HepG2 (cell line): ENCODE measurements at regions not wholly inside any gene's neighbourhood (a gene's known extent, or its start where the extent isn't known, plus 50 kb on each side); places are given as distances from the start of the nearest gene placed in this dataset.

Experiments used
- ATAC-seq: fragments of 200-7000 bp; cut with Tn5 transposase; 3 replicates; pipeline ENCODE4 v1.9.1; 2020; ENCODE audit warnings: mild to moderate bottlenecking, moderate library complexity
- BruUV-seq: library from RNA; stranded (reverse); fragments of 400-500 nt; replicated peaks from 2 replicates; lab custom pipeline; 2021; lab: Mats Ljungman, UMichigan
- CTCF ChIA-PET: fragments of 300-600 bp; formaldehyde crosslinking; extraction: SDS; loops from one replicate; lab custom pipeline; 2021; ENCODE audit warnings: low total read pairs, inconsistent platforms, low intra/inter-chr PET ratio; lab: Yijun Ruan, JAX
- POLR2A ChIA-PET: fragments of 350-600 bp; sonication (Branson Sonifier 250); formaldehyde crosslinking; loops from one replicate; lab custom pipeline; 2020; ENCODE audit warnings: antibody characterized with exemption, inconsistent platforms; lab: Yijun Ruan, JAX
- DNase-seq: peaks from one replicate; pipeline ENCODE4 v3.0.0-alpha.2; 2015; ENCODE audit warnings: low spot score
- FAIRE-seq: peaks from 3 replicates; lab custom pipeline; 2011; peaks lifted over from hg19 to GRCh38; lab: Jason Lieb, UNC
- H2AFZ ChIP-seq: one replicate; pipeline ENCODE4 v1.6.1; 2011; ENCODE audit warnings: low read length, inconsistent platforms
- H3K27ac ChIP-seq: fragments of 300-600 bp; 3 replicates; pipeline ENCODE4 v1.8.0; 2011; ENCODE audit warnings: mixed run types, mild to moderate bottlenecking, mixed read lengths, low read length, inconsistent platforms; ENCODE audit not compliant: insufficient read depth; ENCODE audit errors: extremely low read length
- H3K27me3 ChIP-seq, 2 experiments: fragments of 200-600 bp in 1 of 2; 2 replicates in 1 of 2; 3 replicates in 1 of 2; pipeline versions ENCODE4 v1.6.0 to v1.8.0; 2011; ENCODE audit warnings: low read length in 2 of 2, mild to moderate bottlenecking in 2 of 2, moderate library complexity in 2 of 2, inconsistent platforms in 1 of 2; ENCODE audit not compliant: insufficient read depth in 2 of 2, control insufficient read depth in 1 of 2
- H3K36me3 ChIP-seq, 2 experiments: fragments of 200-600 bp in 1 of 2; replicated peaks in 1 of 2; 2 replicates in 1 of 2; 3 replicates in 1 of 2; pipeline versions ENCODE4 v1.5.1 to v1.8.0; 2011; ENCODE audit warnings: low read length in 2 of 2, inconsistent platforms in 1 of 2; ENCODE audit not compliant: insufficient read depth in 2 of 2, control insufficient read depth in 1 of 2
- H3K4me1 ChIP-seq: 2 replicates; pipeline ENCODE4 v1.5.1; 2012; ENCODE audit warnings: low read length, inconsistent platforms; ENCODE audit not compliant: insufficient read depth
- H3K4me2 ChIP-seq: 2 replicates; pipeline ENCODE4 v1.6.0; 2011; ENCODE audit warnings: low read depth, low read length, inconsistent platforms
- H3K4me3 ChIP-seq, 3 experiments: fragments of 200-600 bp in 1 of 3; sonication (generic), shearing (Covaris generic) in 1 of 3; replicated peaks in 1 of 3; 2 replicates each; pipeline ENCODE4 v1.5.1; 2011 to 2016; ENCODE audit warnings: low read length in 3 of 3, inconsistent platforms in 2 of 3, low read depth in 2 of 3, mild to moderate bottlenecking in 2 of 3, control low read depth in 1 of 3, mixed read lengths in 1 of 3; ENCODE audit not compliant: insufficient read depth in 1 of 3
- H3K79me2 ChIP-seq: one replicate; pipeline ENCODE4 v1.6.1; 2011; ENCODE audit warnings: low read length, inconsistent platforms; ENCODE audit not compliant: insufficient read depth
- H3K9ac ChIP-seq: 2 replicates; pipeline ENCODE4 v1.6.0; 2011; ENCODE audit warnings: mild to moderate bottlenecking, low read depth, low read length, inconsistent platforms; ENCODE audit not compliant: insufficient read depth
- H3K9me3 ChIP-seq: 2 replicates; pipeline ENCODE4 v1.5.1; 2012; ENCODE audit warnings: mild to moderate bottlenecking, low read length
- H4K20me1 ChIP-seq: 2 replicates; pipeline ENCODE4 v1.6.0; 2011; ENCODE audit warnings: inconsistent platforms, mild to moderate bottlenecking, low read length, moderate library complexity; ENCODE audit not compliant: insufficient read depth
- SALL1 ChIP-seq: sonication (generic); formaldehyde crosslinking; IDR thresholded peaks from 2 replicates; pipeline ENCODE4 v1.8.0; 2022; ENCODE audit warnings: mild to moderate bottlenecking, missing genetic modification reagents
- ZBTB10 ChIP-seq: sonication (generic); formaldehyde crosslinking; IDR thresholded peaks from 2 replicates; pipeline ENCODE4 v1.4.0; 2020; ENCODE audit warnings: missing genetic modification reagents, borderline replicate concordance
- ZBTB21 ChIP-seq: sonication (generic); formaldehyde crosslinking; IDR thresholded peaks from 2 replicates; pipeline ENCODE4 v1.4.0; 2020; ENCODE audit warnings: missing genetic modification reagents
- WGBS: methylation state at CpG from one replicate; pipeline ENCODE4 v1.1.6; 2017; ENCODE audit warnings: low lambda C conversion rate; 5-methylcytosine and 5-hydroxymethylcytosine counted together
- in situ Hi-C: cut with HindIII; loops from 2 replicates; pipeline ENCODE4 v1.10.0; 2017; ENCODE audit warnings: low pct_unique_long_range_greater_than_20kb; ENCODE audit not compliant: extremely low pct_ligation_motif_present
- intact Hi-C: fragments of 100-400 bp; cut with micrococcal nuclease; formaldehyde crosslinking; loops from one replicate; pipeline ENCODE4 v1.10.0; 2022; ENCODE audit not compliant: unreplicated experiment
- TF ChIP-seq, protein P1 (sequence below): conservative IDR thresholded peaks from 2 replicates; pipeline ENCODE4 v1.6.1; 2018; ENCODE audit warnings: missing genetic modification reagents

- TF ChIP-seq, protein P1, sequence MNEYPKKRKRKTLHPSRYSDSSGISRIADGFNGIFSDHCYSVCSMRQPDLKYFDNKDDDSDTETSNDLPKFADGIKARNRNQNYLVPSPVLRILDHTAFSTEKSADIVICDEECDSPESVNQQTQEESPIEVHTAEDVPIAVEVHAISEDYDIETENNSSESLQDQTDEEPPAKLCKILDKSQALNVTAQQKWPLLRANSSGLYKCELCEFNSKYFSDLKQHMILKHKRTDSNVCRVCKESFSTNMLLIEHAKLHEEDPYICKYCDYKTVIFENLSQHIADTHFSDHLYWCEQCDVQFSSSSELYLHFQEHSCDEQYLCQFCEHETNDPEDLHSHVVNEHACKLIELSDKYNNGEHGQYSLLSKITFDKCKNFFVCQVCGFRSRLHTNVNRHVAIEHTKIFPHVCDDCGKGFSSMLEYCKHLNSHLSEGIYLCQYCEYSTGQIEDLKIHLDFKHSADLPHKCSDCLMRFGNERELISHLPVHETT (CRISPR knock-in tag): no peak
- no peak for TF ChIP-seq ZBTB21 (CRISPR knock-in tag)
- no peak for TF ChIP-seq SALL1 (CRISPR knock-in tag)
- no peak for TF ChIP-seq ZBTB10 (CRISPR knock-in tag)
- no peak overlapping the region for H2AFZ ChIP-seq
- no peaks in the 10 kb centered on the region for H3K36me3 ChIP-seq
- DNase-seq: no peak
- peaks cover 5 to 15% of the 10 kb centered on the region in 2 experiments; a peak in 4 of 5 replicates for H3K27me3 ChIP-seq
- in situ Hi-C loops (no loop called here), intact Hi-C loops (no loop called here)
- FAIRE-seq: no peak
- 58% methylated on average over 19 of the region's 31 CpGs for WGBS
- no peaks in the 10 kb centered on the region for H3K4me1 ChIP-seq
- H3K9ac ChIP-seq: no peak overlapping the region
- H3K27ac ChIP-seq: no peak overlapping the region
- ChIA-PET POLR2A (no interaction called here), CTCF (no interaction called here)
- ATAC-seq: peak; percentile 49
- no peaks in the 10 kb centered on the region for H4K20me1 ChIP-seq
- no peaks in the 10 kb centered on the region for H3K9me3 ChIP-seq
- no peaks in the 10 kb centered on the region for H3K79me2 ChIP-seq
- BruUV-seq: no TSS peak
- no peak overlapping the region for H3K4me2 ChIP-seq
- no peak overlapping the region for H3K4me3 ChIP-seq
These were observed 329.2 kb downstream of the C16orf95 start for GRCh38 chr16:86987746-86988670.
